ENCODE measurements at regions not wholly inside any gene's neighbourhood (a gene's known extent, or its start where the extent isn't known, plus 50 kb on each side); places are given as distances from the start of the nearest gene placed in this dataset.

GRCh38 chr6:169967687-169968086 lies 216.3 kb downstream of the ERMARD start:
- no peaks in the 10 kb centered on the region for H4K20me1 ChIP-seq (ENCODE audit: insufficient read depth, low read length)
- no peaks in the 10 kb centered on the region for H3K9me3 ChIP-seq (ENCODE audit: insufficient read depth, low read length, severe bottlenecking)
- H3K79me2 ChIP-seq (ENCODE audit: insufficient read depth, low read length) = no peaks in the 10 kb centered on the region
- H3K27ac ChIP-seq (ENCODE audit: low read length) = no peak overlapping the region
- H3K4me2 ChIP-seq (ENCODE audit: insufficient read depth, low read length) = no peak overlapping the region
- H3K9ac ChIP-seq (ENCODE audit: low read depth, low read length) = no peak overlapping the region
- peaks cover 5% of the 10 kb centered on the region for H3K27me3 ChIP-seq (ENCODE audit: insufficient read depth, low read length, poor library complexity)
- H3K4me3 ChIP-seq (ENCODE audit: low read depth in 1 of 2, low read length in 2 of 2) = no peak overlapping the region
- ATAC-seq (ENCODE audit: insufficient read depth, low read depth) (no peak), DNase-seq (no peak)
- no peak for TF ChIP-seq EZH2 (IDR thresholded peaks at IDR 0.05; ENCODE audit: borderline replicate concordance, low read depth, low read length, severe bottlenecking)
- no peak for TF ChIP-seq CTCF (IDR thresholded peaks at IDR 0.05; ENCODE audit: borderline replicate concordance, extremely low read depth, low read length, poor library complexity, severe bottlenecking)
- no peaks in the 10 kb centered on the region for H3K36me3 ChIP-seq (ENCODE audit: insufficient read depth, low read length)
- H2AFZ ChIP-seq (ENCODE audit: low read depth, low read length) = no peak overlapping the region
- H3K4me1 ChIP-seq (ENCODE audit: insufficient read depth, low read length) = no peaks in the 10 kb centered on the region

- Histone ChIP-seq H4K20me1 (ENCODE audit: insufficient read depth, low read length) (no peaks in the 10 kb centered on the region), H3K4me1 (ENCODE audit: insufficient read depth, low read length) (no peaks in the 10 kb centered on the region), H3K79me2 (ENCODE audit: insufficient read depth, low read length) (no peaks in the 10 kb centered on the region), H3K9me3 (ENCODE audit: insufficient read depth, low read length, severe bottlenecking) (no peaks in the 10 kb centered on the region), H3K27me3 (ENCODE audit: insufficient read depth, low read length, poor library complexity) (peaks cover 5% of the 10 kb centered on the region), H3K4me2 (ENCODE audit: insufficient read depth, low read length) (no peak overlapping the region), H3K9ac (ENCODE audit: low read depth, low read length) (no peak overlapping the region), H2AFZ (ENCODE audit: low read depth, low read length) (no peak overlapping the region), H3K4me3 (ENCODE audit: low read depth in 1 of 2, low read length in 2 of 2) (no peak overlapping the region), H3K36me3 (ENCODE audit: insufficient read depth, low read length) (no peaks in the 10 kb centered on the region), H3K27ac (ENCODE audit: low read length) (no peak overlapping the region)
- ATAC-seq (ENCODE audit: insufficient read depth, low read depth) (no peak), DNase-seq (no peak)
- TF ChIP-seq CTCF (IDR thresholded peaks at IDR 0.05; ENCODE audit: borderline replicate concordance, extremely low read depth, low read length, poor library complexity, severe bottlenecking) (no peak), EZH2 (IDR thresholded peaks at IDR 0.05; ENCODE audit: borderline replicate concordance, low read depth, low read length, severe bottlenecking) (no peak)
Observed at GRCh38 chr6:169966312-169967181, 215.1 kb downstream of the ERMARD start.

GRCh38 chr6:169965657-169966311 lies 214.4 kb downstream of the ERMARD start:
- no peak overlapping the region for H2AFZ ChIP-seq (ENCODE audit: low read depth, low read length)
- H3K4me2 ChIP-seq (ENCODE audit: insufficient read depth, low read length) = no peak overlapping the region
- no peak overlapping the region for H3K4me3 ChIP-seq (ENCODE audit: low read depth in 1 of 2, low read length in 2 of 2)
- DNase-seq (no peak), ATAC-seq (ENCODE audit: insufficient read depth, low read depth) (no peak)
- H3K27ac ChIP-seq (ENCODE audit: low read length) = no peak overlapping the region
- peaks cover 5% of the 10 kb centered on the region for H3K27me3 ChIP-seq (ENCODE audit: insufficient read depth, low read length, poor library complexity)
- TF ChIP-seq CTCF (IDR thresholded peaks at IDR 0.05; ENCODE audit: borderline replicate concordance, extremely low read depth, low read length, poor library complexity, severe bottlenecking) (no peak), EZH2 (IDR thresholded peaks at IDR 0.05; ENCODE audit: borderline replicate concordance, low read depth, low read length, severe bottlenecking) (no peak)
- no peaks in the 10 kb centered on the region for H3K79me2 ChIP-seq (ENCODE audit: insufficient read depth, low read length)
- no peaks in the 10 kb centered on the region for H3K9me3 ChIP-seq (ENCODE audit: insufficient read depth, low read length, severe bottlenecking)
- H3K9ac ChIP-seq (ENCODE audit: low read depth, low read length) = no peak overlapping the region
- H4K20me1 ChIP-seq (ENCODE audit: insufficient read depth, low read length) = no peaks in the 10 kb centered on the region
- H3K36me3 ChIP-seq (ENCODE audit: insufficient read depth, low read length) = no peaks in the 10 kb centered on the region
- no peaks in the 10 kb centered on the region for H3K4me1 ChIP-seq (ENCODE audit: insufficient read depth, low read length)

Measured in DND-41 (cell line).